Cerebellar cortex (tissue), 1 donor: ENCODE measurements at regions not wholly inside any gene's neighbourhood (a gene's known extent, or its start where the extent isn't known, plus 50 kb on each side); places are given as distances from the start of the nearest gene placed in this dataset.

ENCODE experiments used
- DNase-seq: peaks from one replicate; pipeline ENCODE4 v3.0.0-alpha.2; 2015; ENCODE audit warnings: low spot score

- no peak for DNase-seq
These were observed 57.6 kb upstream of the DOCK1 start for GRCh38 chr10:126847666-126848065.

GRCh38 chr10:126849646-126850045, 55.6 kb upstream of the DOCK1 start:
- no peak for DNase-seq

- no peak for DNase-seq
These were observed 53.7 kb upstream of the DOCK1 start for GRCh38 chr10:126851414-126852108.

- DNase-seq = no peak
These were observed 50.3 kb upstream of the DOCK1 start for GRCh38 chr10:126854726-126855495.
